ENCODE measurements at regions not wholly inside any gene's neighbourhood (a gene's known extent, or its start where the extent isn't known, plus 50 kb on each side); places are given as distances from the start of the nearest gene placed in this dataset.

- intact Hi-C loops (cut with DNase I; ENCODE audit: low total_unique reads) = no loop called here
- WGBS, 5 donors = 63 to 89% (median 77%) methylated on average over 7 of the region's 7 CpGs
- H3K4me1 ChIP-seq = no peaks in the 10 kb centered on the region
- H3K27me3 ChIP-seq (replicated peaks in 1 of 7) = no peaks in the 10 kb centered on the region
- H3K9me3 ChIP-seq = no peaks in the 10 kb centered on the region
- H3K27ac ChIP-seq = no peak overlapping the region
- DNase-seq = no peak
- H3K4me3 ChIP-seq = no peak overlapping the region
- TF ChIP-seq, protein P1, sequence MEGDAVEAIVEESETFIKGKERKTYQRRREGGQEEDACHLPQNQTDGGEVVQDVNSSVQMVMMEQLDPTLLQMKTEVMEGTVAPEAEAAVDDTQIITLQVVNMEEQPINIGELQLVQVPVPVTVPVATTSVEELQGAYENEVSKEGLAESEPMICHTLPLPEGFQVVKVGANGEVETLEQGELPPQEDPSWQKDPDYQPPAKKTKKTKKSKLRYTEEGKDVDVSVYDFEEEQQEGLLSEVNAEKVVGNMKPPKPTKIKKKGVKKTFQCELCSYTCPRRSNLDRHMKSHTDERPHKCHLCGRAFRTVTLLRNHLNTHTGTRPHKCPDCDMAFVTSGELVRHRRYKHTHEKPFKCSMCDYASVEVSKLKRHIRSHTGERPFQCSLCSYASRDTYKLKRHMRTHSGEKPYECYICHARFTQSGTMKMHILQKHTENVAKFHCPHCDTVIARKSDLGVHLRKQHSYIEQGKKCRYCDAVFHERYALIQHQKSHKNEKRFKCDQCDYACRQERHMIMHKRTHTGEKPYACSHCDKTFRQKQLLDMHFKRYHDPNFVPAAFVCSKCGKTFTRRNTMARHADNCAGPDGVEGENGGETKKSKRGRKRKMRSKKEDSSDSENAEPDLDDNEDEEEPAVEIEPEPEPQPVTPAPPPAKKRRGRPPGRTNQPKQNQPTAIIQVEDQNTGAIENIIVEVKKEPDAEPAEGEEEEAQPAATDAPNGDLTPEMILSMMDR (IDR thresholded peaks at IDR 0.05 in 8 of 11, conservative IDR thresholded peaks at IDR 0.05 in 3 of 11) = no peak
- TF ChIP-seq POLR2AphosphoS5 (IDR thresholded peaks at IDR 0.05) (no peak), POLR2A (IDR thresholded peaks at IDR 0.05) (no peak)
- H3K36me3 ChIP-seq = no peaks in the 10 kb centered on the region
Observed at GRCh38 chr4:13876940-13877339, 249.4 kb upstream of the BOD1L1 start.

- Histone ChIP-seq H3K4me3 (no peak overlapping the region), H3K4me1 (no peaks in the 10 kb centered on the region), H3K27ac (no peak overlapping the region), H3K9me3 (no peaks in the 10 kb centered on the region), H3K36me3 (no peaks in the 10 kb centered on the region), H3K27me3 (replicated peaks in 1 of 7) (no peaks in the 10 kb centered on the region)
- DNase-seq = no peak
- WGBS, 5 donors = 84 to 90% (median 88%) methylated on average over 4 of the region's 4 CpGs
- TF ChIP-seq POLR2A (IDR thresholded peaks at IDR 0.05) (no peak), POLR2AphosphoS5 (IDR thresholded peaks at IDR 0.05) (no peak)
- TF ChIP-seq, protein P1 (IDR thresholded peaks at IDR 0.05 in 8 of 11, conservative IDR thresholded peaks at IDR 0.05 in 3 of 11) = no peak
- intact Hi-C loops (cut with DNase I; ENCODE audit: low total_unique reads) = no loop called here
Observed at GRCh38 chr4:13877626-13878025, 250.1 kb upstream of the BOD1L1 start.

DNA sequence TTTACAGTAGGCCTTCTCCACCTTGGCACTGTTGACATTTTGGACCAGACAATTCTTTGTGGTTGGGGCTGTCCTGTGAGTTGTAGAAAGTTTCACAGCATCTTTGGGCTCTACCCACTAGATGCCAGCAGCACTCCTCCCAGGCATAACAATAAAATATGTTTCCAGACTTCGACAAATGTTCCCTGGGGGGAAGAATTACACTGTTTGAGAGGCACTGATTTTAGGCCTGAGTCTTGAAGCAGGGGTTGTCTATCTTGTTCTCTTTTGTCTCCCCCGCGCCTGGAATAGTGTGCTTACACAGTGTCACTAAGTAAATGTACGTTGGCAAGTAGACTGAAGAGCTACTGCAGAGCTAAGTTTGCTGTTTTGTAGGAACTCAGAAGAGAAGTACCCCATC is 254.4 kb upstream of the BOD1L1 start:
- no peaks in the 10 kb centered on the region for H3K36me3 ChIP-seq
- no peak overlapping the region for H3K4me3 ChIP-seq
- no peaks in the 10 kb centered on the region for H3K27me3 ChIP-seq (replicated peaks in 1 of 7)
- no peak for DNase-seq
- H3K9me3 ChIP-seq = no peaks in the 10 kb centered on the region
- no peak overlapping the region for H3K27ac ChIP-seq
- no peaks in the 10 kb centered on the region for H3K4me1 ChIP-seq
- TF ChIP-seq POLR2A (IDR thresholded peaks at IDR 0.05) = no peak
- TF ChIP-seq, protein P1 (IDR thresholded peaks at IDR 0.05 in 8 of 11, conservative IDR thresholded peaks at IDR 0.05 in 3 of 11) = no peak
- no peak for TF ChIP-seq POLR2AphosphoS5 (IDR thresholded peaks at IDR 0.05)
- WGBS, 5 donors = 67 to 88% (median 84%) methylated on average over 4 of the region's 4 CpGs
- intact Hi-C loops (cut with DNase I; ENCODE audit: low total_unique reads) = no loop called here

- no peak for DNase-seq
- H3K4me3 ChIP-seq = no peak overlapping the region
- 28 to 86% (median 73%) methylated on average over 2 of the region's 2 CpGs for WGBS, 5 donors
- TF ChIP-seq POLR2AphosphoS5 (IDR thresholded peaks at IDR 0.05) (no peak), POLR2A (IDR thresholded peaks at IDR 0.05) (no peak)
- TF ChIP-seq, protein P1 (IDR thresholded peaks at IDR 0.05 in 8 of 11, conservative IDR thresholded peaks at IDR 0.05 in 3 of 11) = no peak
- intact Hi-C loops (cut with DNase I; ENCODE audit: low total_unique reads) = no loop called here
- no peaks in the 10 kb centered on the region for H3K4me1 ChIP-seq
- no peaks in the 10 kb centered on the region for H3K9me3 ChIP-seq
- no peak overlapping the region for H3K27ac ChIP-seq
- no peaks in the 10 kb centered on the region for H3K27me3 ChIP-seq (replicated peaks in 1 of 7)
- H3K36me3 ChIP-seq = no peaks in the 10 kb centered on the region
Observed at GRCh38 chr4:13887010-13887409, 259.5 kb upstream of the BOD1L1 start.

Measured in spleen (tissue), 11 donors.